Activated B cell treated with CpG ODN at 0.5 μM for 24 hours (primary cell): ENCODE measurements at regions not wholly inside any gene's neighbourhood (a gene's known extent, or its start where the extent isn't known, plus 50 kb on each side); places are given as distances from the start of the nearest gene placed in this dataset.

Experiments used
- ATAC-seq: fragments of 200-7000 bp; cut with Tn5 transposase; one replicate; pipeline ENCODE4 v1.10.0; 2021; ENCODE audit warnings: low read depth, mild to moderate bottlenecking, moderate library complexity
- CTCF ChIA-PET: fragments of 350-600 bp; sonication (Branson Sonifier 250); formaldehyde crosslinking; loops from one replicate; lab custom pipeline; 2021; ENCODE audit warnings: antibody characterized with exemption; lab: Charles Lee
- POLR2A ChIA-PET: fragments of 350-600 bp; sonication (Branson Sonifier 250); formaldehyde crosslinking; loops from one replicate; lab custom pipeline; 2021; ENCODE audit warnings: antibody characterized with exemption; lab: Charles Lee
- DNase-seq: peaks from one replicate; pipeline ENCODE4 v3.0.0; 2022
- H3K27ac Mint-ChIP-seq: one replicate; pipeline ENCODE4 v1.8.0; 2020; ENCODE audit warnings: mixed read lengths
- H3K27me3 Mint-ChIP-seq: one replicate; pipeline ENCODE4 v1.8.0; 2021; ENCODE audit warnings: mixed read lengths
- H3K36me3 Mint-ChIP-seq: one replicate; pipeline ENCODE4 v1.8.0; 2021; ENCODE audit warnings: low read depth, mixed read lengths
- H3K4me1 Mint-ChIP-seq: one replicate; pipeline ENCODE4 v1.8.0; 2021; ENCODE audit warnings: mixed read lengths
- H3K4me3 Mint-ChIP-seq: one replicate; pipeline ENCODE4 v1.8.0; 2020; ENCODE audit warnings: mild to moderate bottlenecking, mixed read lengths
- H3K9me3 Mint-ChIP-seq: one replicate; pipeline ENCODE4 v1.8.0; 2020; ENCODE audit warnings: mixed read lengths
- CTCF ChIP-seq: fragments of 200-600 bp; IDR thresholded peaks from one replicate; pipeline ENCODE4 v1.8.0; 2022; ENCODE audit warnings: antibody characterized with exemption, mild to moderate bottlenecking
- intact Hi-C: fragments of 100-400 bp; cut with micrococcal nuclease; formaldehyde crosslinking; loops from one replicate; pipeline ENCODE4 v1.15.1; 2024

DNA sequence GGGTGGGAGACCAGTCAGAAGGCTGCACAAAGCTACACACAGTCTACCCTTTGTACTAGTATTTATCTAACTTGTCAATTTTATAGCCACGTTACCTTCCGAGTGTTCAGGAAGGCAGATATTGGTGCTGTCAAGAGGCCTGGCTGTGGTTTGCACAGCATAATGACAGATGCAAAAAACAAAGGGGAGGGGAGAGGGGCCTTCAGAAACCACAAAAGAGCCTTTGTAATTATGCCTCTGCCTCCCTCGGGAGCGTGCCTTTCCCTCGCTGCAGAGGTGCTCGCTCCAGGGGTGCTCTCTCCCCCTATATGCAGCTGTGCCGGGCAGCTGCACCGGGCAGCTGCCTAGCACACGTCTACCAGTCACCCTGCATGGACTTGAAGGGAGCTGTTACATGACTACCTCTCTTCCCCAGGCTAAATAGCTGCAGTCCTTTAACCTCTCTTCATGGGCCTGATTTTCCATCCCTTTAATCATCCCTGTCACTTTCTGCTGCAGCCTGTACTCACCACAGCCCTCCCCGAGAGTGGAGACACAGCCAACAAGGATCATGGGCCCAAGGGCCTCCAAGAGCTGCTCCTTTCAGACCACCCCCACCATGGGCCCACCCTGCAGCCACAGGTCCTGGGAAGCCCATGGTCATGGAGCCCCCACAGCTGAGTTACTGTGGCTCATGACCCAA, 168.4 kb upstream of the PKDCC start:
- POLR2A ChIA-PET: interaction anchor here (0.6 to 0.7 kb wide), 2 partner anchors 31 to 180 kb away, joined by 3 read pairs; no protein-coding TSS in a partner anchor
- intact Hi-C loops: no loop called here
- Mint-ChIP-seq H3K27me3 (peaks cover 27% of the 10 kb centered on the region), H3K27ac (no peak overlapping the region), H3K4me3 (no peak overlapping the region), H3K36me3 (no peaks in the 10 kb centered on the region), H3K9me3 (no peaks in the 10 kb centered on the region), H3K4me1 (no peaks in the 10 kb centered on the region)
- no peak for DNase-seq
- no peak for TF ChIP-seq CTCF
- no peak for ATAC-seq
- CTCF ChIA-PET: interaction anchor here (0.8 to 1.3 kb wide), 3 partner anchors 10 to 42 kb away, joined by 3 to 9 read pairs (median 4); no protein-coding TSS in a partner anchor

GRCh38 chr2:41880561-41881243, 167.1 kb upstream of the PKDCC start:
- DNase-seq (no peak), ATAC-seq (no peak)
- no peaks in the 10 kb centered on the region for H3K9me3 Mint-ChIP-seq
- intact Hi-C loops: no loop called here
- no peak overlapping the region for H3K27ac Mint-ChIP-seq
- ChIA-PET POLR2A (no interaction called here), CTCF (no interaction called here)
- no peak for TF ChIP-seq CTCF
- H3K27me3 Mint-ChIP-seq: peaks cover 28% of the 10 kb centered on the region
- no peaks in the 10 kb centered on the region for H3K4me1 Mint-ChIP-seq
- no peaks in the 10 kb centered on the region for H3K36me3 Mint-ChIP-seq
- no peak overlapping the region for H3K4me3 Mint-ChIP-seq

- POLR2A ChIA-PET: no interaction called here
- Mint-ChIP-seq H3K27ac (no peak overlapping the region), H3K9me3 (no peaks in the 10 kb centered on the region), H3K4me1 (no peaks in the 10 kb centered on the region), H3K27me3 (peaks cover 28% of the 10 kb centered on the region), H3K4me3 (no peak overlapping the region), H3K36me3 (no peaks in the 10 kb centered on the region)
- TF ChIP-seq CTCF: no peak
- DNase-seq (no peak), ATAC-seq (no peak)
- CTCF ChIA-PET: no interaction called here
- intact Hi-C loops: no loop called here
Measured at GRCh38 chr2:41881249-41881648, 166.6 kb upstream of the PKDCC start.

DNA sequence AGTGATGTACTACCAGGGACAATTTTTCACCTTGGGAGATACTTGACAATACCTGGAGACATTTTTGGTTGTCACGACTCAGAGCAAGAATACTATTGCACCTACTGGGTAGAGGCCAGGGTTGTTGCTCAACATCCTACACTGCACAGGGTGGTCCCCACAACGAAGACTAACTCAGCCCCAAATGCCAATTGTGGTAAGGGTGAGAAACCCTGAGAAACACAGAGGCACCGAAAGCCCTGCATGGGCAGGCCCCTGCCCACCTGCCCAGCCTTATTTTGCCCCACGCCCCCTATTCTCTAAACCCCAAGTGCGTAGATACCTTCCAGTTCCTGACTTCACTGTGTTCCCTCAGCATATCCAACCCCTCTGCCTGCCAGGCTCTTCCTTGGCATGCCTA, 163.1 kb upstream of the PKDCC start:
- H3K27me3 Mint-ChIP-seq: peaks cover 23% of the 10 kb centered on the region
- H3K27ac Mint-ChIP-seq: no peak overlapping the region
- TF ChIP-seq CTCF: no peak
- CTCF ChIA-PET: no interaction called here
- ATAC-seq (no peak), DNase-seq (no peak)
- no peaks in the 10 kb centered on the region for H3K4me1 Mint-ChIP-seq
- no peak overlapping the region for H3K4me3 Mint-ChIP-seq
- POLR2A ChIA-PET: no interaction called here
- intact Hi-C loops: no loop called here
- H3K36me3 Mint-ChIP-seq: no peaks in the 10 kb centered on the region
- no peaks in the 10 kb centered on the region for H3K9me3 Mint-ChIP-seq

GRCh38 chr2:41886145-41886664, 161.6 kb upstream of the PKDCC start:
- no peak for ATAC-seq
- H3K4me1 Mint-ChIP-seq: no peaks in the 10 kb centered on the region
- no peaks in the 10 kb centered on the region for H3K9me3 Mint-ChIP-seq
- H3K27ac Mint-ChIP-seq: no peak overlapping the region
- POLR2A ChIA-PET: no interaction called here
- peaks cover 21% of the 10 kb centered on the region for H3K27me3 Mint-ChIP-seq
- TF ChIP-seq CTCF: no peak
- H3K4me3 Mint-ChIP-seq: no peak overlapping the region
- DNase-seq: no peak
- no peaks in the 10 kb centered on the region for H3K36me3 Mint-ChIP-seq
- intact Hi-C loops: no loop called here
- CTCF ChIA-PET: no interaction called here
